ENCODE measurements at regions not wholly inside any gene's neighbourhood (a gene's known extent, or its start where the extent isn't known, plus 50 kb on each side); places are given as distances from the start of the nearest gene placed in this dataset.
"Not testable (repeated sequence)": the region's sequence is repeated elsewhere in the genome, so short reads cannot be mapped to it uniquely, and the experiment has no call there.

- Mint-ChIP-seq H3K27ac (no peak overlapping the region), H3K4me1 (ENCODE audit: low read depth) (no peaks in the 10 kb centered on the region), H3K36me3 (ENCODE audit: low read depth) (no peaks in the 10 kb centered on the region), H3K9me3 (peaks cover 66% of the 10 kb centered on the region), H3K4me3 (no peak overlapping the region), H3K27me3 (no peaks in the 10 kb centered on the region)
- intact Hi-C loops (cut with micrococcal nuclease) = no loop called here
Observed at GRCh38 chr7:63065684-63066083, 933.0 kb upstream of the ZNF722 start.

GRCh38 chr7:63066235-63066634 is 932.4 kb upstream of the ZNF722 start:
- H3K27ac Mint-ChIP-seq; H3K4me1 Mint-ChIP-seq (ENCODE audit: low read depth); H3K4me3 Mint-ChIP-seq; H3K36me3 Mint-ChIP-seq (ENCODE audit: low read depth); H3K27me3 Mint-ChIP-seq; intact Hi-C loops (cut with micrococcal nuclease): not testable (repeated sequence)
- H3K9me3 Mint-ChIP-seq = peaks cover 71% of the 10 kb centered on the region

GRCh38 chr7:63067897-63068585 is 930.6 kb upstream of the ZNF722 start:
- Mint-ChIP-seq H3K4me3 (no peak overlapping the region), H3K9me3 (peaks cover 79% of the 10 kb centered on the region), H3K4me1 (ENCODE audit: low read depth) (no peaks in the 10 kb centered on the region), H3K36me3 (ENCODE audit: low read depth) (no peaks in the 10 kb centered on the region), H3K27ac (no peak overlapping the region), H3K27me3 (no peaks in the 10 kb centered on the region)
- intact Hi-C loops (cut with micrococcal nuclease) = no loop called here

GRCh38 chr7:63070696-63071095 is 928.0 kb upstream of the ZNF722 start:
- H3K27ac Mint-ChIP-seq = no peak overlapping the region
- no peak overlapping the region for H3K4me3 Mint-ChIP-seq
- H3K4me1 Mint-ChIP-seq (ENCODE audit: low read depth) = no peaks in the 10 kb centered on the region
- intact Hi-C loops (cut with micrococcal nuclease) = no loop called here
- H3K9me3 Mint-ChIP-seq = peaks cover 96% of the 10 kb centered on the region
- no peaks in the 10 kb centered on the region for H3K36me3 Mint-ChIP-seq (ENCODE audit: low read depth)
- H3K27me3 Mint-ChIP-seq = no peaks in the 10 kb centered on the region

GRCh38 chr7:63071396-63071795 is 927.3 kb upstream of the ZNF722 start:
- Mint-ChIP-seq H3K9me3 (peaks cover 96% of the 10 kb centered on the region), H3K27ac (no peak overlapping the region), H3K4me3 (no peak overlapping the region), H3K36me3 (ENCODE audit: low read depth) (no peaks in the 10 kb centered on the region), H3K4me1 (ENCODE audit: low read depth) (no peaks in the 10 kb centered on the region), H3K27me3 (no peaks in the 10 kb centered on the region)
- intact Hi-C loops (cut with micrococcal nuclease) = no loop called here

DNA sequence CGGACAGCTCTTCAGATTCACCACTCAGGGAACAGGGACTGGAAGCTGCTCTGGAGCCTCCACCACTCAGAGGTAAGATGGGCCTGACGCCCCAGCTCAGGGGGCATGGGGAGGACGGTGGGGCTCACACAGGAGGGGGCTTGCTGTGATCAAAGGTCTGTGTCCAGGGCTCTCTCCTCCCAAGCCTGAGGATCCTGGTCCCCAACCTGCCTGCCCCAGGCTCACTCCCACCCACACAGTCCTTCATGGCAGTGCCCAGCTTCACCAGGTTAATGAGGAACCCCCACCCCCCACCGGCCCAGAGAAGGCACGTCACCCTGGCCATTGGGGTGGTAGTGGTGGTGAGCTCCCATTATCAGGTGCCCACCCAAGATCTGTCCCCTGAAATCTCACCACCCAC is 926.7 kb upstream of the ZNF722 start:
- peaks cover 96% of the 10 kb centered on the region for H3K9me3 Mint-ChIP-seq
- no peak overlapping the region for H3K27ac Mint-ChIP-seq
- H3K4me3 Mint-ChIP-seq = no peak overlapping the region
- no peaks in the 10 kb centered on the region for H3K4me1 Mint-ChIP-seq (ENCODE audit: low read depth)
- H3K36me3 Mint-ChIP-seq (ENCODE audit: low read depth) = no peaks in the 10 kb centered on the region
- H3K27me3 Mint-ChIP-seq = no peaks in the 10 kb centered on the region
- intact Hi-C loops (cut with micrococcal nuclease) = no loop called here

GRCh38 chr7:63072806-63073205 is 925.8 kb upstream of the ZNF722 start:
- Mint-ChIP-seq H3K27ac (no peak overlapping the region), H3K4me3 (no peak overlapping the region), H3K36me3 (ENCODE audit: low read depth) (no peaks in the 10 kb centered on the region), H3K27me3 (no peaks in the 10 kb centered on the region), H3K9me3 (peaks cover 96% of the 10 kb centered on the region), H3K4me1 (ENCODE audit: low read depth) (no peaks in the 10 kb centered on the region)
- intact Hi-C loops (cut with micrococcal nuclease) = no loop called here

DNA sequence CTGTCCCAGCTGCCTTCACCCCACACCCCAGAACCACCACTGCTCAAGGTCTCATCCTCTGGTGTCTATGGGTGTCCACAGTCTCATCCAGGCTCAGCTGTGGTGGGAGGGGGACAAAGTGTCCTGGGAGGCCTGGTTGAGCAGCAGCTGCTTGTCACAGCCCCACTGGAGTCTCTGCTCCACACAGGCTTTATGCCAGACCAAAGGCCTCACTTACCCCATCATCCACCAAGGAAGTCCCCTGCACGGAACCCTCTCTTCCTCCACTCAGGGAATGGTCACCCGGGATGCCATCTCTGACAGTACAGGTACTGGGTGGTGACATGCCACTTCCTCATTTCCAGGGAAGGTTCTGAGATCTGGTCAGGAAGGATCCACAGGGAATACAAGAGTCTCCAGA is 925.4 kb upstream of the ZNF722 start:
- H3K4me1 Mint-ChIP-seq (ENCODE audit: low read depth) = no peaks in the 10 kb centered on the region
- intact Hi-C loops (cut with micrococcal nuclease) = no loop called here
- no peaks in the 10 kb centered on the region for H3K27me3 Mint-ChIP-seq
- H3K9me3 Mint-ChIP-seq = peaks cover 96% of the 10 kb centered on the region
- H3K27ac Mint-ChIP-seq = no peak overlapping the region
- no peak overlapping the region for H3K4me3 Mint-ChIP-seq
- H3K36me3 Mint-ChIP-seq (ENCODE audit: low read depth) = no peaks in the 10 kb centered on the region

GRCh38 chr7:63073736-63074135 is 924.9 kb upstream of the ZNF722 start:
- no peak overlapping the region for H3K4me3 Mint-ChIP-seq
- H3K27ac Mint-ChIP-seq = no peak overlapping the region
- H3K27me3 Mint-ChIP-seq = no peaks in the 10 kb centered on the region
- intact Hi-C loops (cut with micrococcal nuclease) = no loop called here
- H3K4me1 Mint-ChIP-seq (ENCODE audit: low read depth) = no peaks in the 10 kb centered on the region
- no peaks in the 10 kb centered on the region for H3K36me3 Mint-ChIP-seq (ENCODE audit: low read depth)
- H3K9me3 Mint-ChIP-seq = peaks cover 96% of the 10 kb centered on the region

GRCh38 chr7:63077841-63078240 is 920.8 kb upstream of the ZNF722 start:
- intact Hi-C loops (cut with micrococcal nuclease) = no loop called here
- no peaks in the 10 kb centered on the region for H3K27me3 Mint-ChIP-seq

GRCh38 chr7:63080406-63080805 is 918.2 kb upstream of the ZNF722 start:
- no peak overlapping the region for H3K27ac Mint-ChIP-seq
- intact Hi-C loops (cut with micrococcal nuclease) = no loop called here
- H3K9me3 Mint-ChIP-seq = peaks cover 92% of the 10 kb centered on the region
- no peaks in the 10 kb centered on the region for H3K27me3 Mint-ChIP-seq
- H3K36me3 Mint-ChIP-seq (ENCODE audit: low read depth) = no peaks in the 10 kb centered on the region
- H3K4me3 Mint-ChIP-seq = no peak overlapping the region
- H3K4me1 Mint-ChIP-seq (ENCODE audit: low read depth) = no peaks in the 10 kb centered on the region

More at GRCh38 chr7:63077841-63078240, 920.8 kb upstream of the ZNF722 start:
- Mint-ChIP-seq H3K27ac (no peak overlapping the region), H3K36me3 (ENCODE audit: low read depth) (no peaks in the 10 kb centered on the region), H3K4me1 (ENCODE audit: low read depth) (no peaks in the 10 kb centered on the region), H3K9me3 (peaks cover 97% of the 10 kb centered on the region), H3K4me3 (no peak overlapping the region)

DNA sequence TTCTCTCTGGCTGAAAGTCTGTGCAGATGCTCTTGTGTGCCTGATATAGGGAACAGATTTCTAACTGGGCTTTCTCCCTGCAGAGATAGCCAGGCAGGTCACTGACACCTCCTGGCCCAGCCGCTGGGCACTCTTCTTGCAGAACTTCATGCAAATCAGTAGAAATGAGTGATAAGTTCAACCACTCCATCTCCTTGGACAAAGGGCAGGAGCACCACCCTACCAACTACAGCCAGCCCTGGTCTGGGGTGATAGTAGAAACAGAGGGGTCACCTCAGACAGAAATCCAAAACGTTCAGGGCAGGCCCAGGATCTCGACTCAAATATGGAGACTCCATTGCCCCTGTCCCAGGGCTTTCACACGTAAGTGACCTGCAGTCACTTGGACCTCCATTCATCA is 917.8 kb upstream of the ZNF722 start:
- Mint-ChIP-seq H3K4me1 (ENCODE audit: low read depth) (no peaks in the 10 kb centered on the region), H3K4me3 (no peak overlapping the region), H3K36me3 (ENCODE audit: low read depth) (no peaks in the 10 kb centered on the region), H3K27ac (no peak overlapping the region), H3K27me3 (no peaks in the 10 kb centered on the region), H3K9me3 (peaks cover 87% of the 10 kb centered on the region)
- intact Hi-C loops (cut with micrococcal nuclease) = no loop called here

DNA sequence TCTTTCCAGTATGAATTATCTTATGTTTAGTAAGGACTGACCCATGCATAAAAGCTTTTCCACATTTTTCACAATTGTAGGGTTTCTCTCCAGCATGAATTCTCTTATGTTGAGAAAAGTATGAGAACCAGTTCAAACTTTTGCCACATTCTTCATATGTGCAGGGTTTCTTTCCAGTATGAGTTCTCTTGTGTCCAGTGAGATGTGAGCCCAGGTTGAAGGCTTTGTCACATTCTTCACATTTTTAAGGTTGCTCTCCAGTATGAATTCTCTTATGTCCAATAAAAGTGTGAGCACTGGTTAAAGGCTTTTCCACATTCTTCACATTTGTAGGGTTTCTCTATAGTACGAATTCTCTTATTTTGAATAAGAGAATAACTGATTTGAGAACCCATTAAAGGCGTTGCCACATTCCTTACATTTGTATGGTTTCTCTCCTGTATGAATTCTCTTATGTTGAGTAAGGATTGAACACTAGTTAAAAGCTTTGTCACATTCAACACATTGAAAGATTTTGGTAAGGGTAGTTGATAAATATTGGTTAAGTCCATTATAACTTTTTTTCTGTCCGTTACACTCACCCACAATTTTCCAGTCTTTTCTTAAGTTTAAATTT is 911.0 kb upstream of the ZNF722 start:
- Mint-ChIP-seq H3K9me3 (peaks cover 74% of the 10 kb centered on the region), H3K36me3 (ENCODE audit: low read depth) (no peaks in the 10 kb centered on the region), H3K4me3 (no peak overlapping the region), H3K27me3 (no peaks in the 10 kb centered on the region), H3K27ac (no peak overlapping the region), H3K4me1 (ENCODE audit: low read depth) (no peaks in the 10 kb centered on the region)
- intact Hi-C loops (cut with micrococcal nuclease) = no loop called here

DNA sequence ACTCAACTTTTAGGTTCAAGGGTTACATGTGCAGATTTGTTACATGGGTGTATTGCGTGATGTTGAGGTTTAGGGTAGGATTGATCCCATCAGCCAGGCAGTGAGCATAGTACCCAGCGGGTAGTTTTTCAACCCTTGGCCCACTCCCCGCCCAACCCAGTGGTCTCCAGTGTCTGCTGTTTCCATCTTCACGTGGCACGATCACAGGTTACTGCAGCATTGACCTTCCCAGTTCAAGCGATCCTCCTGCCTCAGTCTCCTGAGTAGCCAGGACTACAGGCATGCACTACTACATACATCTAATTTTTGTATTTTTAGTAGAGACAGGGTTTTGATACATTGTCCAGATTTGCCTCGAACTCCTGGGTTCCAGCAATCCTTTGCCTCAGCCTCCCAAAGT is 905.7 kb upstream of the ZNF722 start:
- no peak overlapping the region for H3K4me3 Mint-ChIP-seq
- intact Hi-C loops (cut with micrococcal nuclease) = no loop called here
- H3K27ac Mint-ChIP-seq = no peak overlapping the region
- H3K4me1 Mint-ChIP-seq (ENCODE audit: low read depth) = no peaks in the 10 kb centered on the region
- no peaks in the 10 kb centered on the region for H3K27me3 Mint-ChIP-seq
- no peaks in the 10 kb centered on the region for H3K36me3 Mint-ChIP-seq (ENCODE audit: low read depth)
- H3K9me3 Mint-ChIP-seq = peaks cover 62% of the 10 kb centered on the region

- H3K4me3 Mint-ChIP-seq = no peak overlapping the region
- no peaks in the 10 kb centered on the region for H3K4me1 Mint-ChIP-seq (ENCODE audit: low read depth)
- H3K9me3 Mint-ChIP-seq = peaks cover 57% of the 10 kb centered on the region
- H3K36me3 Mint-ChIP-seq (ENCODE audit: low read depth) = no peaks in the 10 kb centered on the region
- no peaks in the 10 kb centered on the region for H3K27me3 Mint-ChIP-seq
- intact Hi-C loops (cut with micrococcal nuclease) = no loop called here
- H3K27ac Mint-ChIP-seq = no peak overlapping the region
Observed at GRCh38 chr7:63093481-63093880, 905.2 kb upstream of the ZNF722 start.
